KOPT-K1 (cell line): ENCODE measurements at regions not wholly inside any gene's neighbourhood (a gene's known extent, or its start where the extent isn't known, plus 50 kb on each side); places are given as distances from the start of the nearest gene placed in this dataset.
"Not testable (repeated sequence)": the region's sequence is repeated elsewhere in the genome, so short reads cannot be mapped to it uniquely, and the experiment has no call there.

Experiments
- H3K27ac ChIP-seq: fragments of 200-600 bp; sonication (generic); 2 replicates; pipeline ENCODE4 v1.5.1; 2016; ENCODE audit warnings: antibody characterized with exemption, mild to moderate bottlenecking, low read depth, low read length; ENCODE audit not compliant: poor library complexity, severe bottlenecking
- H3K36me3 ChIP-seq: fragments of 200-600 bp; sonication (generic); 2 replicates; pipeline ENCODE4 v1.5.1; 2017; ENCODE audit warnings: antibody characterized with exemption, mild to moderate bottlenecking, low read length, moderate library complexity; ENCODE audit not compliant: insufficient read depth
- H3K9me3 ChIP-seq: fragments of 200-600 bp; sonication (generic); 2 replicates; pipeline ENCODE4 v1.5.1; 2017; ENCODE audit warnings: antibody characterized with exemption, low read length, mild to moderate bottlenecking; ENCODE audit not compliant: insufficient read depth, poor library complexity, severe bottlenecking

- Histone ChIP-seq H3K9me3 (peaks cover 17% of the 10 kb centered on the region), H3K27ac (no peak overlapping the region), H3K36me3 (no peaks in the 10 kb centered on the region)
These were observed 312.0 kb upstream of the PREP start for GRCh38 chr6:105714846-105715245.

DNA sequence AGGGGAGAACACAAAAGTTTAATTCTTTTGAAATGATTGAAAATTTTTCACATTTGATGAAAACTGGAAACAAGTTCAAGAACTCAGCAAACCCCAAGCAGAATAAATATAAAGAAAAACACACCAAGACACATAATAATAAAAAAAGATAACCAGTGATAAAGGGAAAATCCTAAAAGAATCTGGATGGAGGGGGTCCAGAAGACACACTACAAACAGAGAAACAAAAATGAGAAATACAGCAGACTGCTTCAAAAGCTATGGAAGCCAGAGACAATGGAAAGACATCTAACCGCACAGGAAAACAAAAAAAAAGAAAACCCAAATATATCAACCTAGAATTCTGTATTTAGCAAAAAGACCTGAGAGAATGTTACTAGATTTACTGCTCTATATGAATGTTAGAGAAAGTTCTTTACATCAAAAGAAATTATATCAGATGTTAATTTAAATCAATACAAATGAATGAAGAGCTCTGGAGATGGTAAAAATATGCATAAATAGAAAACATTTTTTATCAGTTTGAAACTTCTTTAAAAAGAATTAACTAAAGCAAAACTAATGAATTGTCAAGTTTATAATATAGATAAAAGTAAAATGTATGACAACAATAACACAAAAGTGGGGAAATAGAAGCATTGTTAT lies 310.7 kb upstream of the PREP start:
- no peaks in the 10 kb centered on the region for H3K36me3 ChIP-seq
- peaks cover 17% of the 10 kb centered on the region for H3K9me3 ChIP-seq
- H3K27ac ChIP-seq = no peak overlapping the region

- no peak overlapping the region for H3K27ac ChIP-seq
- H3K9me3 ChIP-seq = peaks cover 17% of the 10 kb centered on the region
- H3K36me3 ChIP-seq = no peaks in the 10 kb centered on the region
These were observed 308.3 kb upstream of the PREP start for GRCh38 chr6:105711216-105711615.

- Histone ChIP-seq H3K9me3 (peaks cover 7% of the 10 kb centered on the region), H3K36me3 (no peaks in the 10 kb centered on the region), H3K27ac (no peak overlapping the region)
These were observed 302.7 kb upstream of the PREP start for GRCh38 chr6:105705608-105706007.

DNA sequence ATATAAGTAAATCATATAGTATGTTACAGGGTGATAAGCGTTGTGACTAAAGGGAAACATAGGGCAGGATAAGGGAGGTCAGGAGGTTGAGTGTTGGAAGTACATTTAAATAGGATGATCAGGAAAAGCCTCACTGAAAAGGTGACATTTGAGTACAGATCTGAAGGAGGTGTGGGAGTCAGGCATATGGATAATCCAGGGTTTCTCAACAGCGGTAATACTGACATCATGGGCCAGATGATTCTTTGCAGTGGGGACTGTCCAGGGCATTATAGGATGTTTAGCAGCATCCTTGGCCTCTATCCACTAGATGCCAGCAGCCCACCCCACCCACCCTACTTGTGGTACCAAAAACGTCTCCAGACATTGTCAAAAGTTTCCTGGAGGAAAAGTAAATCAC lies 292.6 kb upstream of the PREP start:
- no peak overlapping the region for H3K27ac ChIP-seq
- no peaks in the 10 kb centered on the region for H3K9me3 ChIP-seq
- H3K36me3 ChIP-seq = no peaks in the 10 kb centered on the region

- H3K36me3 ChIP-seq = no peaks in the 10 kb centered on the region
- H3K9me3 ChIP-seq = peaks cover 11% of the 10 kb centered on the region
- no peak overlapping the region for H3K27ac ChIP-seq
These were observed 289.8 kb upstream of the PREP start for GRCh38 chr6:105692613-105693215.

GRCh38 chr6:105691971-105692370 lies 289.1 kb upstream of the PREP start:
- Histone ChIP-seq H3K9me3 (peaks cover 18% of the 10 kb centered on the region), H3K36me3 (no peaks in the 10 kb centered on the region), H3K27ac (no peak overlapping the region)

DNA sequence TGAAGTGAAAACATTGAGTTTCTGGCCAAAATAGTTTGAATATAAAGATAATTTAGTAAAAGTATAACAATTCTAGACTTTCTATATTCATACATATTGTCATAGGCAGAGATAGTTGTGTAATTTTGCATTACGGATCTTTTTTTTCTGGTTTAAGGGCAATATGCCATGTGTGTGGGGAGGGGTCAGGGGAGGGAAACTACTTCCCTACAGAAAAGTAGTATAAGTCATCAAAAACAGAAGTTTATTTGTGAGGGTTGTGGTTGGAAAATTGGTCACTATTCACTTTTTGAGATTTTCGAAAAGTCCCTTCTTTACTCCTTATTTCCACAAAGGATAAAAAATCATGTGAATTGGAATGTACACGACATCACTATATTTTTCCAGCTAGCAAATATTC lies 288.2 kb upstream of the PREP start:
- Histone ChIP-seq H3K9me3 (peaks cover 27% of the 10 kb centered on the region), H3K27ac (no peak overlapping the region), H3K36me3 (no peaks in the 10 kb centered on the region)

- peaks cover 35% of the 10 kb centered on the region for H3K9me3 ChIP-seq
- no peak overlapping the region for H3K27ac ChIP-seq
- no peaks in the 10 kb centered on the region for H3K36me3 ChIP-seq
These were observed 285.7 kb upstream of the PREP start for GRCh38 chr6:105688573-105688972.

- not testable (repeated sequence) for H3K36me3 ChIP-seq, H3K27ac ChIP-seq
- peaks cover 35% of the 10 kb centered on the region for H3K9me3 ChIP-seq
These were observed 283.9 kb upstream of the PREP start for GRCh38 chr6:105686793-105687192.

DNA sequence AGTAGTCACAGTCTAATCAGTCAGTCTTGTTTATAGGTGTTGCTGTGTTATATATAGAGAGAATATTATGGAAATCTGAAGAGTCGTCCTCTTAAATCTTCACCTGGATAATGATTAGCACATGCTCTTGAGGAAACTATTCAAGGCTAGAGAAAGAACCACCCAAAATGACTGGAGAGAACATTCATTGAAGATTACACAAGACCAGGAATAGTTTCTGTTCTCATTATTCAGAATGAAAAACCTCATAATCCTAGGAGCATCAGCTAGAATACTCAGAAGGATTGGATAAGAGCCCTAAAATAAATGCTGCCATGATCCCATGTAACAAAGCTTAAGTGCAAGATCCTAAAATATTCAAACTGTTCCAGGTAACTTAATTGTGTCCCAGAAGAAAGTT lies 278.2 kb upstream of the PREP start:
- Histone ChIP-seq H3K9me3 (peaks cover 13% of the 10 kb centered on the region), H3K36me3 (no peaks in the 10 kb centered on the region), H3K27ac (no peak overlapping the region)

DNA sequence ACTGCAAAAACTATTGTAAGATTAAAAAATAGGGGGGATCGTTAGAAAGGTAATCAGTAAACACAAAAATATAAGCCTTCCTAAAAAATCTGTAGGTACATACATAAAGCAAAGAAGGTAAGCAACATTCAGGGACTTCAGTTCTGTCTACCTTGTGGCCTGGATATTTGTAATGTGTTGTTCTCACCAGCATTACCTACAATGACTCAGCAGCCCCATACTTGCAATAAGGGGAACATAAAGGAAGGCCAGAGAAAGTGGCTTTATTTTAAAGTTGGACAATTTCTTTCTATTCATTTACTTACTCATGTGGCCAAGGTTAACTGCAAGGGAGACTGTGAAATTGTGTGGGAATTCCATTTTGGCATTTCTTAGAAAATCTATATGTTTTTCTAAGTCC lies 277.2 kb upstream of the PREP start:
- peaks cover 7% of the 10 kb centered on the region for H3K9me3 ChIP-seq
- H3K36me3 ChIP-seq = no peaks in the 10 kb centered on the region
- H3K27ac ChIP-seq = no peak overlapping the region

- no peak overlapping the region for H3K27ac ChIP-seq
- no peaks in the 10 kb centered on the region for H3K36me3 ChIP-seq
These were observed 275.6 kb upstream of the PREP start for GRCh38 chr6:105678516-105678915.

DNA sequence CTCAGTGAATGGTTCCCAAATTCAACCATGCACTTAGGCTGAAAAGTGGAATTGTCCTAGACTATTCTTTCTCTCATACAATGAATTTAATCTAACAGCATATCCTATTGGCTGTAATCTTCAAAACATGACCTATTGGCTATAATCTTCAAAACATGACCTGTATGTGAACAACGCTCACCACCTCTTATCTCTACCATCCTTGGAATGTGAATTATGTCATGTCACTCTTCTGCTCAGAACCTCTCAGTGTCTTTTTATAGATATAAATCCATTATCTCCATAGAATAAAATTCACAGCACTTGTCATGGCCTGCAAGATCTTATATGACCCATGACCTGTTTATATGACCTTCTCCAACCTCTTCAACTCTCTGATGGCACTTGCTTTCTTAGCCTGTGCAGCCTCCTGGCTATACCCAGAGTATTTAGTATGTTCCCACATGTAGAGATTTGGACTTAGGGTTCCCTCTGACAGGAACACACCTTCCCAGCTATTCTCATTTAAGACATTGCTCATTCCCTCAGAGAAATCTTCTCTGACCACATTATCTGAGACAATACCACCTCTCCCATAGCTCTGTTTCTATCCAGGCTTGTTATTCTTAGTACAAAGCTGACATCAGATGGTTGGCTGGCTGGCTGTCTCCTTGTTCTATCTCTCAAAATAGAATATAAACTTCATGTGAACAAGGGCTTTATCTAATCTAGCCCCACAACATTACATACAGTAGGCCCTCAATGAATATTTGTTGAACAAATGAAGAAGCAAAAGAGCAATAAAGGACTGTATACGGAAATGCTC lies 275.0 kb upstream of the PREP start:
- H3K9me3 ChIP-seq = peaks cover 6% of the 10 kb centered on the region
- H3K36me3 ChIP-seq = no peaks in the 10 kb centered on the region
- no peak overlapping the region for H3K27ac ChIP-seq

More at GRCh38 chr6:105678516-105678915, 275.6 kb upstream of the PREP start:
- H3K9me3 ChIP-seq = peaks cover 6% of the 10 kb centered on the region

GRCh38 chr6:105676857-105677256 lies 274.0 kb upstream of the PREP start:
- H3K36me3 ChIP-seq = no peaks in the 10 kb centered on the region
- H3K9me3 ChIP-seq = peaks cover 6% of the 10 kb centered on the region
- H3K27ac ChIP-seq = no peak overlapping the region
